GM18502 (cell line): ENCODE measurements at regions not wholly inside any gene's neighbourhood (a gene's known extent, or its start where the extent isn't known, plus 50 kb on each side); places are given as distances from the start of the nearest gene placed in this dataset.
A peak's percentile ranks its signal among the peaks of the same experiment; 100 is the strongest.
"Not testable (repeated sequence)": the region's sequence is repeated elsewhere in the genome, so short reads cannot be mapped to it uniquely, and the experiment has no call there.

ENCODE experiments used
- ATAC-seq: cut with Tn5 transposase; IDR thresholded peaks from one replicate; pipeline ENCODE4 v1.9.1; 2021; ENCODE audit warnings: mild to moderate bottlenecking; ENCODE audit not compliant: unreplicated experiment, poor library complexity

DNA sequence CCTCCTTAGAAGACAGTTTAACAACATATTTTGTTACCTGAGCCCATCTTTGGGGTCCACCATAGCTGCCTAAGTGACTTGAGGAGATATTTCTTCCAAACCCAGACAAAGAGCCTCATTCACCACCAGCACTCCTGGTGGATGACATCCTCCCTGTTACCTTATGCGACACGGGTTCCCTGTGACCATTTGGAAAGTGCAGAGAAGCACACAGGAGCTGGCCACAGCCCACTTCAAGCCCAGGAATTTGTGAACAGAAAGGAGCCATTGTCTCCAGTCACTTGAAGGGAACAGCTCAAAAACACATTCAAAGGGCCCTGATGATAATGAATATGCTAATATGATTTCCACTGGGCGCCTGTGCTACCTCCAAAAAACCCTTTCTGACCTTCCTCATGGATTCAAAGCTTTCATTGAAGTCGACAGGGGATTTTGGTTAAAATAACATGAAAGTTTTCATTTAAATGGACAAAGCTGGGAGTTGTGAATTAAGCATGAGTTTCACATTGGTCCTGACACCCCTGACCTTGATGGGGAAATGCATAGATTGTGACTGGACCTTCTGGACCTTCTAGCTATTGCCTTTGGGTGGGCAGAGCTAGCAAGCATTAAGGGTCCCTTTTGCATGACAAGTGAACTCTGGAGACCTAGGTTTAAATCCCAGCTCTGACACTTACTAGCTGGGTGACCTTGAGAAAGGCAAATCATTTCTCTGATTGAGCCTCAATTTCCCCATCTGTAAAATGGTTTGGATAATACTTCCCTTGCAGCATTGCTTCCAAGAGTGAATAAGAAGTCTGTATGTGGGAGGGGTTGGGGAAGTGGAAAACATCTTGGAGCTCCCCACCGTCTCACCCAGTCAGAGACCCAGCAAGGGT lies 83.3 kb upstream of the SIRPA start:
- no peak for ATAC-seq

DNA sequence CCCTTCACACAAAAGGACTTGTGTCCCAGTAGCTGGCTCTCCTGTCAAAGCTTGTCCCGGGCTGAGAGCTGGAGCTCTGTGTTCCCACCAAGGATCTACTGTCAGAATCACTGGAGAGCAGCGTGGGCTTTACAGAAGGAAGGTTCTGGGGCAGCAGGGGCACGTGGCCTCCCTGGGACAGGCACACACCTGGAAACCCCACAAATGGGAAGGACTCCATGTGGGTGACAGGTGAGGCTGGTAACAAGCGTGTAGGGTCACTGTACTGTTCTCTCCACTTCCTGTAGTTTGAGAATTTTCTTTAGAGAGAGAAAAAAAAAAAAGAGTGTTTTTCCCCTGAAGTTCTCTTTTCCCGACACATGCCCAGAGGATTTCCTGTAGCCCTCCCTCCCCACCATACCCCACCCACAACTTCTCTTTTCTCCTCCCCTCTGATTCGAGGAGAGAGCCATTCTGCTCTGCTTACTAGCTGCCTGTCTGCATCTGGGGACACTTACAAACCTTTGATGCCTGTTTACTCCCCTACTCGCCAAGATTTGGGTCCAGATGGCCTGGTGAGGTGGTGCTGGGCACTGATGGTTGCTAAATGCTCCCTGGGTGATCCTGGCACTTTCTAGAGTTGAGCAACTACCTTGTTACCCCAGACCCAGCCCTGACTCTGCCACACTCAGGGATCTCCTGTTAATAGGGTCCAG lies 84.1 kb upstream of the SIRPA start:
- ATAC-seq: no peak

DNA sequence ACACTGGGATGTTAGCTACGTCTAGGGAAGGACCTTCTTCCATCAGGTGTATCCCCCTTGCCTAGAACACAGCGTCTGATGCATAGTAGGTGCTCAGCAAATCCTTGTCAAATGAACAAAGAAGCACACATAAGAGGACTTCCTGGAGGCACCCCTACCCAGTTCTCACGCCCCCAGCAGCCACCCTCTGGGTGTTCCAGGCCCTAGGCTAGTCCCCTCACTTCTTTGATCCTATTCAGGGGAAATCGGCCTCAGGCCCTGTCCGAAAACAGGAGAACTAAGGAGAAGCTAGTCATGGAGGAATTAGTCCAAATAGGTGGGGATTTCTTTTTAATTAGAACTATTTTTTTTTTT lies 84.7 kb upstream of the SIRPA start:
- no peak for ATAC-seq

DNA sequence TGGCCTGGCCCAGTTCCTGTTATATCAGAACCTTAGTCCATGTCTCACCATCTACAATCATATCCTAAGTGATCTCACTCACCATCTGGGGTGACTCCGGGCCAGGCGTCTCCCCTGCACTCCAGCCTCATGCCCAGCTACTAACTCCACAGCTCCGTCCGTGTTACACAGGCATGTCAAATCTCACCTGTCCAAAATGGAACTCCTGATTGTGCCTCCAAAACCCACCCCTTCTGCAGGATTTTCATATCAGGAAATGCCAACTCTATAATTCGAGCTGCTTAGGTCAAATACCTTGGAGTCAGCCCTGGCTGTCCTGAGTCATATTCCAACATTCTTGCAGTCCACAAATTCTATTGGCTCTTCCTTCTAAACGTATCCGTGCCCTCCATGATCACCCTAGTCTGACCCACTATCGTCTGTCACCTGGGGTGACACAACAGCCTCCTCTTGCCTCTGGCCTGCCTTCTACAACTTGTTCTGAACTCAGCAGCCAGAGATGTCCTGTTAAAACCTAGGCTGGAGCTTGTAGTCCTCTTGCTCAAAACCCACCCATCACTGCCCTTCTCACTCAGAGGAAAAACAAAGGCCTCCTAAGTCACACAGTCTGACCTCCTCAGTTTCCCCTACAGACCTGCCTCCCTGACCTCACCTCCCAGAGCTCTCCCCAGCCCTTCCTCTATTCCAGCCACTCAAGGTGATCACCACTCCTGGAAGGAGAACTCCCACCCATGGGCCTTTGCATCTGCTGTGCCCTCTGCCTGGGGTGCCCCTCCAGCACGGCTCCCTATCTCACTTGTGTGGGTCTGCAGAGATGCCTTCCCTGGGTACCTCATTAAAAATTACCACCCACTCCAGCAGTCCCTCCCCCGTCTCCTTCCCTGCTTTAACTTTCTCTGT lies 85.3 kb upstream of the SIRPA start:
- ATAC-seq: no peak

DNA sequence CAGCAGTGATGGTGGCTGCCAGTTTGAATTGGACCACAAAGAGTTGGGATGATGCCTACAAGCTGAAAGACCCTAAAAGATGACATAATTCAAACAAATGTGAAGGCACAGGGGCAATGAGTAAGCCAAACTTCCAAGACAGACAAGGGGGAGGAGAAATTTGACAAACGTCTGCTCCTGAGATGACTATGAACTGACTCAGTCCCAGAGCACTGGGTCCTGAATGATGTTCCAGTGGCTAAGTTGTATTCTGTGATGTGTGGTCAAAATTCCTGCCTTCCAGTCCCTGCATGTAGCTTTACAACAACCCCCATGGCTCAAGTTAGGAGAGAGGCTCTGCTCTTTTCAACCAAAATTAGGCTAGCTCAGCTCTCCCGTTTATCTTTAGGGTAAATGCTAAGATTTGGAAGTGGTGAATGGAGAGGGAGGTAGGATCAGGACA lies 86.1 kb upstream of the SIRPA start:
- ATAC-seq: no peak

DNA sequence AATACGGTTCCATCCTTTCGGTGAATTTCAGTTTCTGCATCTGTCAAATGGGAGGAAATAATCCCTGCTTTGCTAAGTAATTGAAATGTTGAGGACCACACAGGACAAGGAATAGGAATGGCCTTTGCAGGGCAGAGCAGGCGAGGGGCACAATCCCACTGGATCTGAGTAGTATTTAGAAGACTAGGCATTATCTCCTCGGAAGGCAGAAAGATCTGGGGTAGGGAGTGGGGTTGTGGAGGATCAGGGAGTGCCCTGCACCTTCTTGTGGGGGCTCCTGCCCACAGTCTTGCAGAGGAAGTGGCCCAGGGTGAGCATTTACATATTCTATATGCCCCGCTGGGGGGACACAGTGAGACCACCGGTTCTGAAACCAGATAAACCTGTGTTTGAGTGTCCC lies 87.1 kb upstream of the SIRPA start:
- no peak for ATAC-seq

DNA sequence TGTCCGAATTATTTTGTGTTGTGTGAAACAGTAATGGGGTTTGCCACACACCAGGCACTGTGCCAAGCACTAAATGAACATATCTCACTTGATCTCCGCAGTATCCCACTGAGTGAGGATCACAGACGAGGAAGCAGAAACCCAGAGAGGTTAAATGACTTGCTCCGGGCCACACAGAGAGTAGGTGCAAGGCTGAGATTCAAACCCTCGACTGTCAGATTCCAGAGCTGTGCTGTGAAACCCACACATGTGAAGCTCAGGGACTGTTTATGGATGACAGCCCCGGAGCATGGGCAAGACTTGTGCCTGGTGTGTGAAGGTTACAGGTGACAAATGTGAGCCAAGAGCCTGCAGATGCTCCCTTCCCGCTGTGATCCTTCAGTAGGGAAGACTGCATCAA lies 87.8 kb upstream of the SIRPA start:
- no peak for ATAC-seq

DNA sequence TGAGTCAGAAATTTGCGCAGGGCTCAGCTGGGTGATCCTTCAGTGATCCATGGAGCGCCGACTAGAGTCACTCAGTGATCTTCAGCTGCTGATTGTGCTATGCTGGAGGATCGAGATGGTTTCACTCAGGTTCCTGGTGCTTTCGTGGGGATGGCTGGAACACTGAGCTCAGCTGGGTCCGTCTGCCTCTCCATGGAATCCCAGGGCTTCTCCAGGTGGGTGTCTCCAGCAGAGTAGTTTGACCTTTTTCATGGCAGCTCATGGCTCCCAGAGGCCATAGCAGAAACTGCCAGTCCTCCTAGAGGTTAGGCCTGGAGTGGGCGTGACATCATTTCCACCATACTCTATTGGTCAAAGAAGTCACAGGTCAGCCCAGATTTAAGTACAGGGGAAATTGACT lies 88.8 kb upstream of the SIRPA start:
- no peak for ATAC-seq

DNA sequence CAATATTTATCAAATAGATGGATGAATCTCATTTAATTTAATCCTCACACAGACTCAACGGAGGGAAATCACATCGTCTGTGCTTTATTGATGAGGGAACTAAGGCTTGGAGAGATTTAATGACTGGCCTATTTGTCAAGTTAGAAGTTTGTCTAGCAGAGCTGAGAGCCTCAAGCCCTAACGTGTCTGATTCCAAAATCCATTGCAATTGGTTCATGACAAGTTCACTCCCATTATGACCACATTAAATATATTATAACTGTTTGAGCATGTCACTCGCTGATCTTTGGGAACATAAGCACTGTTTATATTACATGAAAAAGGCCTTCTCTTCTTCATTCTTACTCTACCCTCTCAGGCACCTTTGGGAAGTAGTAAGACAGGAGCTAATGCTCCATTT lies 89.4 kb upstream of the SIRPA start:
- no peak for ATAC-seq

DNA sequence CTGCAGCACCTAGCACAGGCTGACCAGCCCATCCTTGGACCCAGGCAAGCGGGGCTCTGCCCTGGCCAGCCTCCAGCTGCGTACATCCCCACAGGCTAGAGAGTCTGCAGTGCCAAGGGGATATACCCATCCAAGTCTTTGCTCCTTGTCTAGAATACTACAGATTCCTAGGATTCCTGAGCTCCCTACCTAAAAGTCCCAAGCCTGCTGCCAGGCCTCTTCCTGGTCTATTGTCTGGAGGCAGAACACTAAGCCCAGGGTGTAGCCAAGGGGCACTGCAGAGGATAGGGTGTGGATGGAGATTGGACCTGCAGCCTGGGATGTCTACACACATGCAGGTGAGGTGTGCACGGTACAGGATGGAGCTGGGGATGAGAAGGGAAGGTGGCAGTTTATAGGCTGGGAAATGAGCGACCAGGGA lies 90.0 kb upstream of the SIRPA start:
- ATAC-seq: no peak

DNA sequence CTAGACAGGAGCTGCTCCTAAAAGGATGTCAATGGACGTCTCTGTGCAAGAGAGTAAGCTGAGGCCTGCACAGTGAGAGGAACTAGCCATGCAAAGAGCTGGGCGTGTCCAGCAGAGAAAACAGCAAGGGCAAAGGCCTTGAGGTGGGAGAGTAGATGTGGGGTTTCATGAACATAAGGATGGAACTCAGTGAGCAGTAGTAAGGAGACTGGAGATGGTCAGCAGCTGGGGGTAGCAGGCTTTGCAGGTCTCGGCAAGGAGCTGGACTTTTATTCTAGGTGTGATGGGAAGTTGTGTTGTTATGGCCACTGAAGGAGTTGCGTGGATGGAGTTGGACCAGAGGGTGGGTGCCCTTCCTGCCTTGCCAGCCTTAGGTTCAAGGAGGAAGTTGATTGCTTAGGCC lies 90.7 kb upstream of the SIRPA start:
- ATAC-seq: no peak

DNA sequence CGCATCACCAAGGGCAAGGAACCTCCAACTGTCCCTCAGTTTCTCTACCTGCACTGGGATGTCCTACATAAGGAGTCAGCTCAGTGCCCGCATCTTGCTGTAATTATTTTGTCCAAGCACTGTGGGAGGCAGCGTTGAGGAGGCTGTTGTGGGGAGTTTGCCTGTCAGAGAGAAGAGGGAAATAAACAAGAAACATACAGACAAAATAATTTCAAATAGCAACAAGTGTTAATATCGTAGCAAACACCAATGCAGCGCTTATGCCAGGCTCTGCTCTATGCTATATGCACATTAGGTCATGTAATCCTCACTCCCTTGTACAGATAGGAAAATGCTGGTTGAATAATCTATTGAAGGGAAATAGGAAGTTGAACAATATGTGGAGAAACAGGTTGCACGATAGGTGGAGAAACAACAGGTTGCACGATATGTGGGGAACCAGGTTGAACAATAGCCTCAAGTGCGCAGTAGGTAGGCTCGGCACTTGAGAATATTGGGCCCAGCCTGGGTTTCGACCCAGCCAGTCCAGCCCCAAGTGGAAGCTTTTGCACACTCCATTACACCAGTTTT lies 91.2 kb upstream of the SIRPA start:
- ATAC-seq: no peak

DNA sequence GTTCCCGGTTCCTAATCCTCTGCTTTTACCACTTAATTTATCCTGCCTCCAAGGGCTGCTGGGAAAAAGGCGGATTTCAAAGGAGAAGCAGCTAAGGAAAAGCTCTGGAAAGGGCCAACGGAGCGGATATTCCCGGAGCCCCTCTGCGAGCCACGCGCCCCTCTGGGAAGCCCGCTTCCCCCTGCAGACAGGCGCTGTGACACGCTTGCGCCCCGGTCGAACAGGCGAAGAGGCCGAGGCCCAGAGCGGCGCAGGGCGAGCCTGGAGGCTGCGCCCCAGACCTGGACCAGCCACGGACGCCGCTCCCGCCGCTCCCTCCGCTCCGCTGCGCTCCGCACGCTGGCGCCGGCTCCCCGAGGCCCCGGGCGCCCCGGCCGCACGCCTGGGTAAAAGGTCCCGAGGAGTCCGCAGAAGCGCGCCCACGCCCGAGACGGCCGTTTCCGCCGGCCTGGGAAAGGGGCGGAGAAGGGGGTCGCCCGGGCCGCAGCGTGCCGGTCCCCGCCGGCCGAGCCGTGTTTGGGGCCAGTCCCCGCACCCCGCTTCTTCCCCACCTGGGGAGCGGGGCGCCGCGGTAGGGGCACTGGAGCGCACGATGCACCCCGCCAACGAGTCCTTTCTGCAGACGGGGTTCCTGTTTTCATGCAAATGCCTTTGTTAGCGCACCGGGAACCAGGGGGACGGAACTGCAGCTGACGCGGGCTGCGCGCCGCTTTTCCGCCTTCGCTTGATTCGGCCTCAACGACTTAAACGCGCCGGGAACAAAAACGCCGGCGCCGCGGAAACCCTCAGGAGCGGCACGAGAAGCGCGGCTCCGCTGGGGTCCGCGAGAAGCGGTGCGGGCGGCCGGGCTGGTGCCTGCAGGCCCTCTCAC lies 91.9 kb upstream of the SIRPA start:
- peak; percentile 65 for ATAC-seq

DNA sequence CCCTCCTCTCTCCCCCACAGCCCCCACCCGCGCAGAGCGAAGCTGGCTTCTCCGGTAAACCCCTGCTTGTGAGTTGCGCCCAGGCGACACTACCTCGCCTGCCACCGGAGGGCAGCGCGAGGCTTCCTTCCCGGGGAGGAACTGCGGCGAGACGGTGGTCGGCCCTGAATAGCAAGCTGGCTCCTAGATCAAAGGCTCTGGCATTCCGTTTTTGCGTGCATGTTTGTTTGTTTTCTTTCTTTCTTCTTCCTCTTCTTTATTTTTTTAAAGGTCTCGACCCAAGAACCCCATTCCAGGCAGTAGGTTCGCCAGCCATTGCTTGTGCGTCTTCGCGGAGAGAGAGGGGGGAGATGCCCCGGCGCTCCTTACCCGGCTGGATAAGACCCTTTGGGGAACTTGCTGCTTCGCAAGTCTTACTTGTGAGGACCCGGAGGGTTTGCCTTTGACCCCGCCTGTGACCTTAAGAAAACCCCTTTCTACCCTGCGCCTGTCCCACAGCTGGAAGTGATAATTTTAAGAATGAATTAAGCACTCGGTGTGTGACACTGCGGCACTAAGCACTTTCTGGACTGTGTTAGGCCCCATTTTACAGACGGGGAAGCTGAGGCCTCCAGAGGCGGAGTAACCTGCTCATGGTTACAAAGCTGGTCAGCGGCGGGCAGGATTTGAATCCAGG lies 92.7 kb upstream of the SIRPA start:
- peak; percentile 51 for ATAC-seq

DNA sequence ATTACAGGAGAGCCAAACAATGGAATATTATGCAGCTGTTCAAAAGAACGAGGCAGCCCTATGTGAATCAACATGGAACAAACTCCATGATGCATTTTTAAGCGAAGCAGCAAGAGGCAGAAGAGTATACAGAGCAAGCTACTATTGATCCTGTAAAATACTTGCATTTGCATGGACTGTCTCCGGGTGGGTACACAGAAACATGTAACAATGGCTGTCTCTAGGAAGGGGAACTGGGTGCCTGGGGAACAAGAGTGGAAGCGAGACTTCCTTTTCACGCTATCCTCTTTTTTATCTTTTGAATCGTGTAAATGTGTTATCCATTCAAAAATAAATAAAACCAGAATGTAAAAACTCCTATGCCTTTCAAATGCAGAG lies 93.3 kb upstream of the SIRPA start:
- ATAC-seq: no peak

DNA sequence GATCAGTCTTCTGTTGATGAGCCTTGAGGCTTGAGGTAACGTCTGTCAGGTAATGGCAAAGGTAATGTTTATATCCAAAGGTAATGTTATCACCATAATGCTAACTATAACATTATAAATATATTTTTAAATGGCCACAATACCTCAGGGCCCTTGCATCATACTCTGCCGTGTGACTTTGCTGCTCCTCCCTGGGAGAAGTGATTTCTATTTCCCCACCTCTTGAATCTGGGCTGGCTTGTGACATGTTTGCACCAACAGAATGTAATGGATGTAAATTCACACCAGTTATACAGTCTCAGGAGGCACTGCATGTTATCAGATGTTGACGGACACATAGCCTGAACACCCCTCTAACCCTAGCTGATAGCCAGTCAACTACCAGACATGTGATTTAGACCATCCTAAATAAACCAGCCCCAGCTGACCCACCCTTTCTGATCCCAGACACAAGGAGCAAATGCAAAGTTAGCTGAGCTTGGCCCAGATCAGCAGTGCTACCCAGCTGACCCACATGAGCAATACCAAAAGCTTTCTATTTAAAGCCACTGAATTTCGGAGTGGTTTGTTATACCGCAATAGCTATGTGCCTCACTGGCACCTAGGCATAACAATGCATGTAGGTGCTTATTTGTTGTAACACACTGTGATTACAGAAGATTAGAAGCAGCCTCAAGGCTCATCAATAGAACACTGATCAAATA lies 93.8 kb upstream of the SIRPA start:
- ATAC-seq: no peak

DNA sequence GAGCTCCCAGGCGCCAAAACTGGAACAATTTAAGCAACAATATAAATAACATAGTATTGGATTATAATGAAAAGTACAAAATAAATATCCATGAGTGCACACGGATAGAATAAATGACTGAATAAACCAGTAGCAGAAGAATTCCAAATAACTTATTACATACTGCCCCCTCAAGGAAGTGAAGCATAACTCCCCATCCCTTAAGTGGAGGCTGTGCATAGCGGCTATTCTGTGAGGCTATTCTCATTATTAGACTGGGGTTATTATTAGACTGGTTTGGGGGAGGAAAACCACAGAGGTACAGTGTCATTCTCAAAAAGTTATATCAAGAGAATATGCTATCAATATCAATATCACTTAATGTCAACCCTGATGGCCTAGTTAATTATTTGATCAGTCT lies 94.4 kb upstream of the SIRPA start:
- ATAC-seq: no peak

DNA sequence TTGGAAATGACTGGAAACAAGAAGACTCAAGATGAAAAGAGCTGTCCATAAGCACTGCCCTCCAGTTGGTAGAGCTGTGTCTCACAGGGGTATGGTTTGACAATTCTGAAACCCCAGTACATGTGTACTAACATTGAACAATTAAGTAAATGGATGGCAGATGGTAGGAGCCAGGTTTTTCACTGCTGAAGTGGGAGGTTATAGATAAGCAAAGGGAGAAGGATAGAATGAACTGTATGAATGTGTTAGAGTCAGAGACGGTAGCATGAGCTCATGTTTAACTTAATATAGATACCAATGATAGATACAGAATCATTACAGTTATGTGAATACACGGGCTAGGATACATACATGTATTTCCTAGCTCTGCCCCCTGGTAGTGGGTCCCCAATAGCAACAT lies 95.0 kb upstream of the SIRPA start:
- no peak for ATAC-seq

DNA sequence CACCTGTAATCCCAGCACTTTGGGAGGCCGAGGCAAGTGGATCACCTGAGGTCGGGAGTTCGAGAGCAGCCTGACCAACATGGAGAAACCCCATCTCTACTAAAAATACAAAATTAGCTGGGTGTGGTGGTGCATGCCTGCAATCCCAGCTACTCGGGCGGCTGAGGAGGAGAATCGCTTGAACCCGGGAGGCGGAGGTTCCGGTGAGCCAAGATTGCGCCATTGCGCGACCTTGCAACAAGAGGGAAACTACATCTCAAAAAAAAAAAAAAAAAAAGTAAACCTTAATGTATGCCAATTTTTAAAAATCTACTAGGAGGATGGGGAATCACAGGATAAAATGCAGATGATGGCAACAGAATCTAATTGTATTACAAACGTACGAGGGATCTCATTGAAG lies 95.5 kb upstream of the SIRPA start:
- not testable (repeated sequence) for ATAC-seq
